Keratinocyte (primary cell): ENCODE measurements at regions not wholly inside any gene's neighbourhood (a gene's known extent, or its start where the extent isn't known, plus 50 kb on each side); places are given as distances from the start of the nearest gene placed in this dataset.

Experiments
- DNase-seq: peaks from one replicate; pipeline ENCODE4 v3.0.0-alpha.2; 2011; ENCODE audit warnings: low read depth, missing footprints, low spot score
- FAIRE-seq: peaks from 2 replicates; lab custom pipeline; 2011; peaks lifted over from hg19 to GRCh38; lab: Jason Lieb, UNC
- H2AFZ ChIP-seq: 2 replicates; pipeline ENCODE4 v1.6.0; 2012; ENCODE audit warnings: low read length, control low read depth, inconsistent platforms; ENCODE audit not compliant: control insufficient read depth
- H3K27ac ChIP-seq: 2 replicates; pipeline ENCODE4 v1.5.1; 2011; ENCODE audit warnings: low read length; ENCODE audit not compliant: control insufficient read depth, insufficient read depth
- H3K27me3 ChIP-seq: 3 replicates; pipeline ENCODE4 v1.6.0; 2011; ENCODE audit warnings: low read length; ENCODE audit not compliant: control insufficient read depth, insufficient read depth; ENCODE audit errors: extremely low read depth
- H3K36me3 ChIP-seq, 2 experiments: 2 replicates in 1 of 2; 3 replicates in 1 of 2; pipeline ENCODE4 v1.5.1; 2011; ENCODE audit warnings: low read length in 2 of 2, mild to moderate bottlenecking in 1 of 2; ENCODE audit not compliant: control insufficient read depth in 2 of 2, insufficient read depth in 2 of 2; ENCODE audit errors: extremely low read depth in 1 of 2
- H3K4me1 ChIP-seq: 3 replicates; pipeline ENCODE4 v1.5.1; 2011; ENCODE audit warnings: low read length; ENCODE audit not compliant: control insufficient read depth, insufficient read depth; ENCODE audit errors: extremely low read depth
- H3K4me2 ChIP-seq: 3 replicates; pipeline ENCODE4 v1.6.0; 2011; ENCODE audit warnings: low read depth, low read length; ENCODE audit not compliant: control insufficient read depth, insufficient read depth; ENCODE audit errors: extremely low read depth
- H3K4me3 ChIP-seq, 3 experiments: fragments of 200-600 bp in 1 of 3; sonication (generic) in 1 of 3; 2 replicates in 2 of 3; 3 replicates in 1 of 3; pipeline ENCODE4 v1.5.1; 2011 to 2016; ENCODE audit warnings: low read length in 3 of 3, mild to moderate bottlenecking in 3 of 3, control low read depth in 2 of 3, inconsistent platforms in 1 of 3, low read depth in 1 of 3, mixed read lengths in 1 of 3, mixed run types in 1 of 3, moderate library complexity in 1 of 3; ENCODE audit not compliant: control insufficient read depth in 2 of 3, insufficient read depth in 2 of 3; ENCODE audit errors: extremely low read depth in 1 of 3
- H3K79me2 ChIP-seq: 2 replicates; pipeline ENCODE4 v1.6.0; 2012; ENCODE audit warnings: low read length; ENCODE audit not compliant: control insufficient read depth, insufficient read depth
- H3K9ac ChIP-seq: 3 replicates; pipeline ENCODE4 v1.6.0; 2011; ENCODE audit warnings: low read length; ENCODE audit not compliant: control insufficient read depth, insufficient read depth; ENCODE audit errors: extremely low read depth
- H3K9me1 ChIP-seq: 3 replicates; pipeline ENCODE4 v1.6.0; 2011; ENCODE audit warnings: low read length; ENCODE audit not compliant: control insufficient read depth, insufficient read depth; ENCODE audit errors: extremely low read depth
- H3K9me3 ChIP-seq: 2 replicates; pipeline ENCODE4 v1.5.1; 2012; ENCODE audit warnings: low read depth, low read length; ENCODE audit not compliant: control insufficient read depth
- H4K20me1 ChIP-seq: 3 replicates; pipeline ENCODE4 v1.6.0; 2011; ENCODE audit warnings: low read length; ENCODE audit not compliant: control insufficient read depth, insufficient read depth; ENCODE audit errors: extremely low read depth
- CTCF ChIP-seq, 3 experiments: IDR thresholded peaks in 1 of 3; conservative IDR thresholded peaks in 1 of 3; optimal IDR thresholded peaks in 1 of 3; 2 replicates in 2 of 3; 3 replicates in 1 of 3; pipeline versions ENCODE3 to v1.5.1; 2011; ENCODE audit warnings: low read length in 3 of 3, mild to moderate bottlenecking in 3 of 3, moderate library complexity in 2 of 3, control low read depth in 1 of 3, inconsistent platforms in 1 of 3; ENCODE audit not compliant: insufficient read depth in 2 of 3; ENCODE audit errors: extremely low read depth in 1 of 3
- EZH2 ChIP-seq: IDR thresholded peaks from one replicate; pipeline ENCODE4 v1.6.1; 2012; ENCODE audit warnings: inconsistent platforms, mild to moderate bottlenecking, low read length, moderate library complexity
- dilution Hi-C: fragments of 300-500 bp; cut with MboI; formaldehyde crosslinking; loops from one replicate; pipeline ENCODE4 v1.7.0; 2020; ENCODE audit warnings: low sequenced_read_pairs; ENCODE audit not compliant: extremely low pct_ligation_motif_present

- H3K4me2 ChIP-seq = no peak overlapping the region
- H3K27me3 ChIP-seq = no peaks in the 10 kb centered on the region
- DNase-seq (no peak), FAIRE-seq (no peak)
- dilution Hi-C loops = no loop called here
- no peak overlapping the region for H3K4me3 ChIP-seq
- no peak overlapping the region for H2AFZ ChIP-seq
- H3K9me1 ChIP-seq = no peaks in the 10 kb centered on the region
- TF ChIP-seq CTCF (optimal IDR thresholded peaks at IDR 0.05 in 1 of 3, IDR thresholded peaks at IDR 0.05 in 1 of 3, conservative IDR thresholded peaks at IDR 0.05 in 1 of 3; ENCODE audit: extremely low read depth in 1 of 3, insufficient read depth in 2 of 3, low read length in 3 of 3) = no peak
- no peak for TF ChIP-seq EZH2
- no peak overlapping the region for H3K9ac ChIP-seq
- no peak overlapping the region for H3K27ac ChIP-seq
- H4K20me1 ChIP-seq = no peaks in the 10 kb centered on the region
- no peaks in the 10 kb centered on the region for H3K9me3 ChIP-seq
- no peaks in the 10 kb centered on the region for H3K79me2 ChIP-seq
- H3K36me3 ChIP-seq = no peaks in the 10 kb centered on the region
- no peaks in the 10 kb centered on the region for H3K4me1 ChIP-seq
Observed at GRCh38 chr10:128957221-128957620, 509.8 kb upstream of the MGMT start.

DNA sequence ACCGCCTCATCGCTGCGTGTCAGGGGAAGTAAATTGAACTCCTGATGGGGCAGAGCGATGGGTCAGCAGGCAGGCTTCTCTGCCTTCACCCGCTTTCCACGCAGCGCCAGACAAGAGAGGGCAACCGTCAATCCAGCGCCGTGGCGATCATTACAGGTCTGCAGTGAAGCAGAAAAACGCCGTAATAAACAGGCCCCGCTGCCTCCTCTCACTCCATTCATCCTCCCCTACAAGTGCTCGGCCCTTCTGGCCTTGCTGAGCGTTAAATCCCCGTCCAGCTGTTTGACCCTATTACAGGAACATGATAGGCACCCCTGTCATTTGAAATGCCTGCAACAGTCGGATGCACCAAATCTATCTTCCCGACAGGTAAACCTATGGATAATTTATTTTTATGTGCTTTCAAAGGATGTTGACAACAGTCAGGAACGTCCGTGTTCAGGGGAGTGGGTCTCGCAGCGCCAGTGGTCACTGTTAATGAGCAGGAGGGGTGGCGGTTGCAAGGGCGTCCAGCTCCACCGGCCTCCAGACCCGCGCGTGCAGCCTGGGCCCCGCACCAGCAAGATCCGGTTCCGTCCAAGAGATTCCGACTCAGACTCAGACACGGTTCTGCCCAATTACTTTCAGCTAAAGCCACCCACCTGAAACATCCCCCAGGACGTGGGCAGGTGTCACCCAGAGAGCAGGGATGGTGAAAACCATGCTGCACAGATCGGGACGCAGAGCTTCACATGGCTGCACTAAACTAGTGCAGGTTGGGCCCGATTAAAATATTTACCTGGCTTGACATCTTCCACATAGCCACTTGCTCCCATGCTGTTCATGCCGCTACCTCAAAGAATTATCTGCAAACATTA is 508.0 kb upstream of the MGMT start:
- Histone ChIP-seq H3K4me1 (no peaks in the 10 kb centered on the region), H3K9ac (no peak overlapping the region), H3K27ac (no peak overlapping the region), H3K4me2 (no peak overlapping the region), H3K36me3 (no peaks in the 10 kb centered on the region), H3K9me1 (no peaks in the 10 kb centered on the region), H4K20me1 (no peaks in the 10 kb centered on the region), H3K27me3 (no peaks in the 10 kb centered on the region), H3K9me3 (no peaks in the 10 kb centered on the region), H3K4me3 (no peak overlapping the region), H2AFZ (no peak overlapping the region), H3K79me2 (no peaks in the 10 kb centered on the region)
- TF ChIP-seq EZH2 (no peak), CTCF (optimal IDR thresholded peaks at IDR 0.05 in 1 of 3, IDR thresholded peaks at IDR 0.05 in 1 of 3, conservative IDR thresholded peaks at IDR 0.05 in 1 of 3; ENCODE audit: extremely low read depth in 1 of 3, insufficient read depth in 2 of 3, low read length in 3 of 3) (no peak)
- dilution Hi-C loops = no loop called here
- FAIRE-seq (no peak), DNase-seq (no peak)
